ENCODE measurements at regions not wholly inside any gene's neighbourhood (a gene's known extent, or its start where the extent isn't known, plus 50 kb on each side); places are given as distances from the start of the nearest gene placed in this dataset.

DNA sequence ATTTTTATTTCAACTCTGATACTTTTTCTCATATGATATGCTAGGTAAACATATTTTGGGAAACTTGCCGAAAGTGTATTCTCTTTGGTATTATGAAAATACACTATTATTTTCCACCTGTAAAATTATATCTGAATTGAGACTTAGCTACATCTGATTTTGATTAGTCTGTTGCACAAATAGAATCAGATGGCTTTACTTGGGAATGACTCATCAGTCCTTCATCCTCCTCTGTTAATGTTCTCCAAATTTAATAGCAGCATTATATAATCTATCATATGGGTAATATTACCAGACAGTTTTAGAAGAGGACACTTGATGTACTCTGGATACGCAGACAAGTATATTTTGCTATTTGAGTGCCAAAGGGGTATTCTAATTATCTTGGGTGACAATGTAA is 245.3 kb downstream of the CTH start:
- no peak for ATAC-seq
- Histone ChIP-seq H3K4me1 (no peaks in the 10 kb centered on the region), H3K27me3 (no peaks in the 10 kb centered on the region), H3K4me3 (no peak overlapping the region), H3K27ac (no peak overlapping the region), H3K36me3 (no peaks in the 10 kb centered on the region), H3K9me3 (no peaks in the 10 kb centered on the region)
- 80 to 88% methylated on average over 2 of the region's 2 CpGs for WGBS, 2 donors (ENCODE audit: low coverage in 1 of 2)
- no peak for TF ChIP-seq POLR2AphosphoS5 (IDR thresholded peaks at IDR 0.05)
- TF ChIP-seq POLR2A (IDR thresholded peaks at IDR 0.05), result no peak
- TF ChIP-seq, protein P1, sequence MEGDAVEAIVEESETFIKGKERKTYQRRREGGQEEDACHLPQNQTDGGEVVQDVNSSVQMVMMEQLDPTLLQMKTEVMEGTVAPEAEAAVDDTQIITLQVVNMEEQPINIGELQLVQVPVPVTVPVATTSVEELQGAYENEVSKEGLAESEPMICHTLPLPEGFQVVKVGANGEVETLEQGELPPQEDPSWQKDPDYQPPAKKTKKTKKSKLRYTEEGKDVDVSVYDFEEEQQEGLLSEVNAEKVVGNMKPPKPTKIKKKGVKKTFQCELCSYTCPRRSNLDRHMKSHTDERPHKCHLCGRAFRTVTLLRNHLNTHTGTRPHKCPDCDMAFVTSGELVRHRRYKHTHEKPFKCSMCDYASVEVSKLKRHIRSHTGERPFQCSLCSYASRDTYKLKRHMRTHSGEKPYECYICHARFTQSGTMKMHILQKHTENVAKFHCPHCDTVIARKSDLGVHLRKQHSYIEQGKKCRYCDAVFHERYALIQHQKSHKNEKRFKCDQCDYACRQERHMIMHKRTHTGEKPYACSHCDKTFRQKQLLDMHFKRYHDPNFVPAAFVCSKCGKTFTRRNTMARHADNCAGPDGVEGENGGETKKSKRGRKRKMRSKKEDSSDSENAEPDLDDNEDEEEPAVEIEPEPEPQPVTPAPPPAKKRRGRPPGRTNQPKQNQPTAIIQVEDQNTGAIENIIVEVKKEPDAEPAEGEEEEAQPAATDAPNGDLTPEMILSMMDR (IDR thresholded peaks at IDR 0.05), result no peak
- no peak for TF ChIP-seq EP300 (IDR thresholded peaks at IDR 0.05)

DNA sequence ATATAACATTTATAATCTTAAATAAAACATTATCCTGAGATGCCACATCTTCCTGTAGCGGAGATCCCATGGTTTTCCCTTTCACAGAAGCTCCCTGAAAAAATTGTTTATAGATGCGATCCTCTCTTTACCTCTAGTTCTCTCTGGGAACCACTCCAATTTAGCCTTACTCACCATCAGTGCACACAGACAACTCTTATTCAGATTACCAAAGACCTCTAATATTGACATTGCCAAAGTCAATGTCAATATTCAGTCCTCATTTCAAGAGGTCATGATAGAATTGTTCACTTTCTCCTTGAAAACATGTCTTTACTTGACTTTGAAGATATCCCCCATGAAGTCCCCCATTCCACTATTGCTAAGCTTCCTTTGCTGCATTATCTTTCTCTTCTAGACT is 248.8 kb downstream of the CTH start:
- Histone ChIP-seq H3K4me1 (no peaks in the 10 kb centered on the region), H3K36me3 (no peaks in the 10 kb centered on the region), H3K4me3 (no peak overlapping the region), H3K27ac (no peak overlapping the region), H3K9me3 (no peaks in the 10 kb centered on the region), H3K27me3 (no peaks in the 10 kb centered on the region)
- 97 to 100% methylated on average over 2 of the region's 2 CpGs for WGBS, 2 donors (ENCODE audit: low coverage in 1 of 2)
- TF ChIP-seq EP300 (IDR thresholded peaks at IDR 0.05) (no peak), POLR2A (IDR thresholded peaks at IDR 0.05) (no peak), POLR2AphosphoS5 (IDR thresholded peaks at IDR 0.05) (no peak)
- TF ChIP-seq, protein P1 (IDR thresholded peaks at IDR 0.05), result no peak
- ATAC-seq, result no peak

DNA sequence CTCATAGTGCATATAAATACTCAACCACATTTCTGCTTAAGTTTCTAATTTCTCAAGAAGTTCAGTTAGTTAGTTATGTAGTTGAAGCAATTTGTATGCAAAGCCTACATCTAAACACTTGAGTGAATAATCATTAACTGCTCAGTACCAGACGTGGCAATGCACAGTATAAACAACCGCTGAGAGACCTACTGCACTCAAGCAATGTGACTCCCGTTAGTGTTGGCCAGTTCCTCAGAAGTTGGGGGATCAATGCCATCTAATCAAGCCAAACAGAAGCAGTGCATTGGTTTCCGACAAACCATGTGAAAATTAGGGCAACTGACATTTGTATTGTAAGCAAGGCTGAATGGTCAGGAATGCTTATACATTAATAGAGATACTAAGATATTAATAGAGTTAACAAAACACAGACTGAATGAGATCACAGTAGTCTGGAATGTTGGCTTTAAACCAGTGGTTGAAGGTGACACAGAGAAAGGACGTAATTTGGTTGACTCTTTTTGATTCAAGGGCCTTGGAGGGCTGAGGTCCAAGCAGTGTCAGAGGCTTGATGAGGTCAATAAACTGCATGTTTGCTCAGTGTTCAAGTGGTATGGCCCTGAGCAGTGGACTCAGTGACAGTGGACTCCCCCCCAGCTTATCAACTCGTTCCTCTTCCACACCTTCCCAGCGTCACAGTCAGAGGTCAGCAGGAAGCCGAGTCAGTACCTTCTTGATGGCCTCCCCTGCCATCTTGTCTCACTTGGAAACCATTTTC is 255.5 kb downstream of the CTH start:
- WGBS, 2 donors (ENCODE audit: low coverage in 1 of 2), result 46 to 63% methylated on average over 6 to 7 of the region's 8 CpGs
- H3K4me3 ChIP-seq, result no peak overlapping the region
- H3K9me3 ChIP-seq, result no peaks in the 10 kb centered on the region
- no peaks in the 10 kb centered on the region for H3K27me3 ChIP-seq
- no peak overlapping the region for H3K27ac ChIP-seq
- no peak for ATAC-seq
- H3K4me1 ChIP-seq, result peaks cover 0 to under 1% (median 0%) of the 10 kb centered on the region in 3 donors
- TF ChIP-seq, protein P1 (IDR thresholded peaks at IDR 0.05), result no peak
- TF ChIP-seq EP300 (IDR thresholded peaks at IDR 0.05) (no peak), POLR2AphosphoS5 (IDR thresholded peaks at IDR 0.05) (no peak), POLR2A (IDR thresholded peaks at IDR 0.05) (no peak)
- H3K36me3 ChIP-seq, result no peaks in the 10 kb centered on the region

DNA sequence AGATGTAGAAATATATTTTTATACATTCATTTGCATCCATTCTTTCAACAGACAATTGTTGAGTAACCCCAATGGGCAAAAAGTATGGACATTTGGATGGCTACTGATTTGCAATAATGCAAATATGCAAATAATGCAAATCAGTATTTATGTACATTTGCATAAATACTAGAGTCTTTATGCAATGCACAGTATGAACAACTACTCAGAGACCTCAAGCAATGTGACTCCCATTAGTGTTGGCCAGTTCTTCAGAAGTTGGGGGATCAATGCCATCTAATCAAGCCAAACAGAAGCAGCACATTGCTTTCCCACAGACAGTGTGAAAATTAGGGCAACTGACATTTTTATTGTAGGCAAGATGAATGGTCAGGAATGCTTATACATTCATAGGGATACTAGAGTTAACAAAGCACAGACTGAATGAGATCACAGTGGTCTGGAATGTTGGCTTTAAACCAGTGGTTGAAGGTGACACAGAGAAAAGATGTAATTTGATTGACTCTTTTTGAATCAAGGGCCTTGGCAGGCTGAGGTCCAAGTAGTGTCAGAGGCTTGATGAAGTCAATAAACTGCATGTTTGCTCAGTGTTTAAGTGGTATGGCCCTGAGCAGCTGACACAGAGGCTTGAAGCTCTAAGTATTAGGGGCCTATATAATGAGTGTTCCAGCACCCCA is 256.6 kb downstream of the CTH start:
- TF ChIP-seq EP300 (IDR thresholded peaks at IDR 0.05) (no peak), POLR2A (IDR thresholded peaks at IDR 0.05) (no peak), POLR2AphosphoS5 (IDR thresholded peaks at IDR 0.05) (no peak)
- TF ChIP-seq, protein P1 (IDR thresholded peaks at IDR 0.05), result no peak
- H3K36me3 ChIP-seq, result no peaks in the 10 kb centered on the region
- no peak for ATAC-seq
- H3K27me3 ChIP-seq, result no peaks in the 10 kb centered on the region
- H3K4me3 ChIP-seq, result no peak overlapping the region
- H3K27ac ChIP-seq, result no peak overlapping the region
- no peaks in the 10 kb centered on the region for H3K9me3 ChIP-seq
- H3K4me1 ChIP-seq, result peaks cover 0 to 11% (median 2%) of the 10 kb centered on the region in 3 donors

DNA sequence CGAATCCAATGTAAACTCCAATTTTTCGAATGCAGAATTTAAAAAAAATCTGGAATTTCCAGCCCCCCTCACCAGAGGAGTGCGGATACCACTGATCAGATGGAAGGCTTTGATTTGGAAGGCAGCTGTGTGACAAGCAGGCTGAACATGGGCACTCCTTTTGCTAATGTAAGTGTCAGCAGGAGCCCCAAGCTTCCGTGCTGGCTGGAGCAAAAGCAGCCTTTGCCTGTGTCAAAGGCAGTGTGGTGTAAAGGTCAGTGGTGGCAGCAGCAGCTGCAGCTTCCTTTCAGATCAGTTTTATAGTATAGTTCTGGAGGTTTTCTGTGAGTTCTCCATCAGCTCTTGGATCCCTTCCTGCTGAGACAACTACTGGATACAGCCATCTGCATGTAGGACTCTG is 259.9 kb downstream of the CTH start:
- Histone ChIP-seq H3K9me3 (no peaks in the 10 kb centered on the region), H3K4me3 (no peak overlapping the region), H3K27ac (no peak overlapping the region), H3K27me3 (no peaks in the 10 kb centered on the region), H3K36me3 (no peaks in the 10 kb centered on the region), H3K4me1 (peaks cover 0 to 14% (median 2%) of the 10 kb centered on the region in 3 donors)
- WGBS, 2 donors (ENCODE audit: low coverage in 1 of 2), result 89 to 100% methylated on average over 1 to 4 of the region's 4 CpGs
- ATAC-seq, result no peak
- TF ChIP-seq, protein P1 (IDR thresholded peaks at IDR 0.05), result no peak
- TF ChIP-seq POLR2A (IDR thresholded peaks at IDR 0.05) (no peak), POLR2AphosphoS5 (IDR thresholded peaks at IDR 0.05) (no peak), EP300 (IDR thresholded peaks at IDR 0.05) (no peak)

All from gastroesophageal sphincter (tissue), 4 donors.